Activated CD8-positive, alpha-beta T cell treated with anti-CD3 and anti-CD28 coated beads, Interleukin-2, amount 10 ng/mL, durations not matched to agents 7 days and 5 days (primary cell): ENCODE measurements at regions not wholly inside any gene's neighbourhood (a gene's known extent, or its start where the extent isn't known, plus 50 kb on each side); places are given as distances from the start of the nearest gene placed in this dataset.
"Not testable (repeated sequence)": the region's sequence is repeated elsewhere in the genome, so short reads cannot be mapped to it uniquely, and the experiment has no call there.

Experiments used
- ATAC-seq: fragments of 150-1000 bp; cut with Tn5 transposase; one replicate; pipeline ENCODE4 v1.10.0; 2021; ENCODE audit warnings: moderate library complexity
- CTCF ChIA-PET: fragments of 350-600 bp; sonication (Branson Sonifier 250); formaldehyde crosslinking; loops from one replicate; lab custom pipeline; 2021; ENCODE audit warnings: antibody characterized with exemption; lab: Charles Lee
- POLR2A ChIA-PET: fragments of 350-600 bp; sonication (Branson Sonifier 250); formaldehyde crosslinking; loops from one replicate; lab custom pipeline; 2021; ENCODE audit warnings: antibody characterized with exemption; lab: Charles Lee
- DNase-seq: peaks from one replicate; pipeline ENCODE4 v3.0.0-alpha.2; 2020
- H3K27ac Mint-ChIP-seq: one replicate; pipeline ENCODE4 v1.8.0; 2021; ENCODE audit warnings: mild to moderate bottlenecking, mixed read lengths
- H3K27me3 Mint-ChIP-seq: one replicate; pipeline ENCODE4 v1.8.0; 2021; ENCODE audit warnings: low read depth, mixed read lengths
- H3K36me3 Mint-ChIP-seq: one replicate; pipeline ENCODE4 v1.8.0; 2021; ENCODE audit warnings: low read depth, mixed read lengths
- H3K4me1 Mint-ChIP-seq: one replicate; pipeline ENCODE4 v1.8.0; 2021; ENCODE audit warnings: low read depth, mixed read lengths
- H3K4me3 Mint-ChIP-seq: one replicate; pipeline ENCODE4 v1.8.0; 2021; ENCODE audit warnings: mild to moderate bottlenecking, mixed read lengths
- H3K9me3 Mint-ChIP-seq: one replicate; pipeline ENCODE4 v1.8.0; 2022; ENCODE audit warnings: mixed read lengths; ENCODE audit not compliant: insufficient read depth

DNA sequence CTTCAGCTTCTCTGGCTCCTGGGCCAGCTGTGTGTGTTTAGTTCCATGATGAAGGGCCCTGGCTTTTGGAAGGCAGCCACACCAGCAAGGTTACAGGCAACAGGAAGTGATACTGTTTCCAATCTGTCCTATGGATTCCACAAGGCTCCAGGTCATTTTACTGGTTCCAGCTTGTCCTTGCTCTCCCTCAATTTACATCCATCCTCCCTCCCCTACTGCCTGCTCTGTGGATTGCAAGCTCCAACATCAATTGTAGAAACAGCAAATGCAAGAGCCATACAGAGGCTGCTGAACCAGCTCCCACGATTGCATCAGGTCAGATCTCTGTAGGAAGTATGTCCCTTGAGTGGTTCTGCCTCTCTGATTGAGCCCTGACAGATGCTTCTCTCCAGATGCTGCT lies 409.8 kb downstream of the NTRK2 start:
- CTCF ChIA-PET, result no interaction called here
- ATAC-seq (no peak), DNase-seq (no peak)
- Mint-ChIP-seq H3K36me3 (no peaks in the 10 kb centered on the region), H3K27me3 (no peaks in the 10 kb centered on the region), H3K4me1 (no peaks in the 10 kb centered on the region), H3K4me3 (no peak overlapping the region), H3K9me3 (no peaks in the 10 kb centered on the region), H3K27ac (no peak overlapping the region)
- POLR2A ChIA-PET, result no interaction called here

DNA sequence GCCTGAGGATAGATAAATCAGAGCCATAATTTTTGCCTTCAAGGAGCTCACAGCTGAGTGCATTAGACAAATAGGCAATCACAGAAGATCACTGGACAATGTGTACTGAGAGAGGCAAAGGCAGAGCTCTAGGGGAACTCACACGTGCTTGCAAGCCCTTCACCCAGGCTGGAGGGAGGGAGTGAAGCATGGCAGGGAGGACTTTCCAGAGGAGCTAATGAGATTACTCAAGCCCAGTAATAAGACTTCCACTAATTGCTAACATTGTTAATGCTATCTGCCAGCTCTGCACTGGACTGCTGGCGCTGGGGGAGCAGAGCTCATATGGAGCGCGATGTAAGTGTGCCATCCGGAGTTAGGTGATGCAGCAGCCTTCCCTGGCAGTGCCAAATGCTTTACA lies 408.4 kb downstream of the NTRK2 start:
- no peak for ATAC-seq
- ChIA-PET CTCF (no interaction called here), POLR2A (no interaction called here)
- Mint-ChIP-seq H3K36me3 (no peaks in the 10 kb centered on the region), H3K9me3 (no peaks in the 10 kb centered on the region), H3K27ac (no peak overlapping the region), H3K4me3 (no peak overlapping the region), H3K4me1 (no peaks in the 10 kb centered on the region), H3K27me3 (no peaks in the 10 kb centered on the region)
- DNase-seq, result no peak

DNA sequence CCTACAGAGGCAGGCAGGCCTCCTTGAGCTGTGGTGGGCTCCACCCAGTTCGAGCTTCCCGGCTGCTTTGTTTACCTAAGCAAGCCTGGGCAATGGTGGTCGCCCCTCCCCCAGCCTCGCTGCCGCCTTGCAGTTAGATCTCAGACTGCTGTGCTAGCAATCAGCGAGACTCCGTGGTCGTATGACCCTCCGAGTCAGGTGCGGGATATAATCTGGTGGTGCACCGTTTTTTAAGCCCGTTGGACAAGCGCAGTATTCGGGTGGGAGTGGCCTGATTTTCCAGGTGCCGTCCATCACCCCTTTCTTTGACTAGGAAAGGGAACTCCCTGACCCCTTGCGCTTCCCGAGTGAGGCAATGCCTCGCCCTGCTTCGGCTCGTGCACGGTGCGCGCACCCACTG lies 407.6 kb downstream of the NTRK2 start:
- H3K36me3 Mint-ChIP-seq, H3K27ac Mint-ChIP-seq, CTCF ChIA-PET, DNase-seq, H3K4me3 Mint-ChIP-seq, H3K4me1 Mint-ChIP-seq, H3K27me3 Mint-ChIP-seq, ATAC-seq, H3K9me3 Mint-ChIP-seq, POLR2A ChIA-PET: not testable (repeated sequence)
